ENCODE measurements at regions not wholly inside any gene's neighbourhood (a gene's known extent, or its start where the extent isn't known, plus 50 kb on each side); places are given as distances from the start of the nearest gene placed in this dataset.
A peak's percentile ranks its signal among the peaks of the same experiment; 100 is the strongest.

- Histone ChIP-seq H2AK9ac (replicated peaks; ENCODE audit: low read depth, low read length, poor library complexity) (peak overlapping the region; percentile 84), H4K5ac (ENCODE audit: low read depth, low read length) (peak overlapping the region; percentile 6; the same call in 1 of the 2 replicates), H2BK120ac (ENCODE audit: low read depth, low read length) (peak overlapping the region; percentile 7), H3K79me1 (ENCODE audit: low read depth in 1 of 2, low read length in 2 of 2) (no peaks in the 10 kb centered on the region), H2BK15ac (ENCODE audit: low read depth, low read length) (no peak overlapping the region), H2BK20ac (ENCODE audit: low read depth, low read length) (peak overlapping the region; percentile 28; the same call in 1 of the 2 replicates), H3K18ac (ENCODE audit: low read depth, low read length) (peak overlapping the region; percentile 1; the same call in 1 of the 2 replicates), H3K4me3 (ENCODE audit: insufficient read depth, low read depth, low read length) (peak overlapping the region; percentile 51), H3K4me2 (ENCODE audit: low read depth, low read length) (peak overlapping the region; percentile 67; the same call in 1 of the 2 replicates), H3K9me3 (ENCODE audit: control insufficient read depth, insufficient read depth, low read length) (peaks cover 8% of the 10 kb centered on the region), H3K27me3 (ENCODE audit: control insufficient read depth, insufficient read depth, low read length) (peaks cover 13% of the 10 kb centered on the region; the same call in 1 of the 2 replicates), H4K20me1 (ENCODE audit: insufficient read depth, low read length) (no peaks in the 10 kb centered on the region), H4K91ac (ENCODE audit: insufficient read depth, low read depth, low read length) (peak overlapping the region; percentile 50; the same call in 1 of the 2 replicates), H3K36me3 (ENCODE audit: control insufficient read depth, insufficient read depth, low read length) (no peaks in the 10 kb centered on the region), H3K4ac (ENCODE audit: low read depth, low read length) (peak overlapping the region; percentile 72), H2BK5ac (ENCODE audit: low read depth, low read length, poor library complexity, severe bottlenecking) (no peak overlapping the region), H2AFZ (replicated peaks; ENCODE audit: low read length, poor library complexity) (peak overlapping the region; percentile 85), H3K9me1 (ENCODE audit: insufficient read depth, low read length) (no peaks in the 10 kb centered on the region), H2AK5ac (ENCODE audit: low read depth, low read length) (peak overlapping the region; percentile 22; the same call in 1 of the 2 replicates), H3K14ac (replicated peaks; ENCODE audit: low read depth, low read length) (peak overlapping the region; percentile 43), H3K56ac (ENCODE audit: extremely low read depth, insufficient read depth, low read length) (no peak overlapping the region), H3K9ac (ENCODE audit: low read depth, low read length) (peak overlapping the region; percentile 56; the same call in 1 of the 2 replicates), H3K23ac (ENCODE audit: low read depth, low read length) (peak overlapping the region; percentile 14; the same call in 1 of the 2 replicates), H3K27ac (ENCODE audit: insufficient read depth, low read length) (peak overlapping the region; percentile 51), H4K8ac (ENCODE audit: low read depth in 2 of 2, low read length in 2 of 2) (peak overlapping the region; percentile 50 to 78; a peak in 2 of 4 replicates), H3K4me1 (ENCODE audit: control insufficient read depth, insufficient read depth, low read length) (peaks cover 11% of the 10 kb centered on the region; the same call in 1 of the 2 replicates)
- 42% methylated on average over 12 of the region's 25 CpGs; no CpG with 5 or more reads in 1 of the 2 experiments for WGBS, 2 experiments (ENCODE audit: extremely low coverage in 2 of 2, insufficient read length in 1 of 2)
- in situ Hi-C loops (cut with MboI; ENCODE audit: low sequenced_read_pairs) (no loop called here), dilution Hi-C loops (cut with HindIII; ENCODE audit: low sequenced_read_pairs, unreplicated experiment) (no loop called here), intact Hi-C loops (cut with micrococcal nuclease) (no loop called here)
- CTCF ChIA-PET, result no interaction called here
- BruUV-seq (replicated peaks), result no TSS peak
- DNase-seq (no peak), ATAC-seq (ENCODE audit: low read depth) (no peak; the same call in 1 of the 2 replicates)
- POLR2A ChIA-PET (ENCODE audit: unreplicated experiment), result no interaction called here
- no peak for TF ChIP-seq SMC3 (IDR thresholded peaks at IDR 0.05; ENCODE audit: low read depth, low read length)
- no peak for TF ChIP-seq POLR2A (IDR thresholded peaks at IDR 0.05; ENCODE audit: low read depth, low read length)
- no peak for TF ChIP-seq NFE2L2 (IDR thresholded peaks at IDR 0.05; ENCODE audit: low read depth, low read length)
Observed at GRCh38 chr9:129437626-129438323, 183.1 kb downstream of the C9orf50 start.
